H1 (cell line): ENCODE measurements at regions not wholly inside any gene's neighbourhood (a gene's known extent, or its start where the extent isn't known, plus 50 kb on each side); places are given as distances from the start of the nearest gene placed in this dataset.

ENCODE experiments used
- CTCF ChIA-PET: fragments of 300-600 bp; sonication (Branson Sonifier 250); formaldehyde crosslinking; loops from one replicate; lab custom pipeline; 2021; ENCODE audit not compliant: partially characterized antibody; lab: Charles Lee
- POLR2A ChIA-PET: fragments of 300-600 bp; sonication (Branson Sonifier 250); formaldehyde crosslinking; loops from one replicate; lab custom pipeline; 2021; ENCODE audit warnings: inconsistent platforms; ENCODE audit not compliant: partially characterized antibody; lab: Charles Lee
- DNase-seq, 2 experiments: peaks; one replicate each; pipeline versions ENCODE4 v3.0.0 to v3.0.0-alpha.2; 2010 to 2022; ENCODE audit warnings: low spot score in 2 of 2, low read depth in 1 of 2, mixed read lengths in 1 of 2
- FAIRE-seq: peaks from 2 replicates; lab custom pipeline; 2011; peaks lifted over from hg19 to GRCh38; lab: Jason Lieb, UNC
- H2AFZ ChIP-seq: 2 replicates; pipeline ENCODE4 v1.8.1; 2012; ENCODE audit warnings: low read length, inconsistent platforms
- H2AK5ac ChIP-seq: 2 replicates; pipeline ENCODE4 v1.6.1; 2013; ENCODE audit warnings: low read depth, low read length
- H2BK120ac ChIP-seq: replicated peaks from 2 replicates; pipeline ENCODE3; 2013; ENCODE audit warnings: low read depth, low read length, inconsistent platforms
- H2BK12ac ChIP-seq: 2 replicates; pipeline ENCODE4 v1.6.1; 2013; ENCODE audit warnings: low read depth, low read length
- H2BK15ac ChIP-seq: 2 replicates; pipeline ENCODE4 v1.6.1; 2013; ENCODE audit warnings: low read length
- H2BK20ac ChIP-seq: 2 replicates; pipeline ENCODE4 v1.6.1; 2013; ENCODE audit warnings: low read length
- H2BK5ac ChIP-seq: 2 replicates; pipeline ENCODE4 v1.6.1; 2013; ENCODE audit warnings: low read depth, low read length
- H3K14ac ChIP-seq: 2 replicates; pipeline ENCODE4 v1.6.1; 2013; ENCODE audit warnings: inconsistent platforms; ENCODE audit not compliant: insufficient read length
- H3K18ac ChIP-seq: 2 replicates; pipeline ENCODE4 v1.6.1; 2013; ENCODE audit warnings: low read length; ENCODE audit errors: extremely low read depth
- H3K23ac ChIP-seq: 2 replicates; pipeline ENCODE4 v1.6.1; 2013; ENCODE audit warnings: inconsistent platforms; ENCODE audit not compliant: insufficient read length
- H3K23me2 ChIP-seq: 2 replicates; pipeline ENCODE4 v1.6.1; 2013; ENCODE audit warnings: low read depth, low read length
- H3K27ac ChIP-seq: 2 replicates; pipeline ENCODE4 v1.6.1; 2011; ENCODE audit warnings: low read depth, low read length, inconsistent platforms
- H3K27me3 ChIP-seq, 4 experiments: replicated peaks in 1 of 4; 1 replicate in 1 of 4; 2 replicates in 3 of 4; pipeline versions ENCODE4 v1.6.1 to v1.8.1; 2011 to 2013; ENCODE audit warnings: low read length in 3 of 4, mild to moderate bottlenecking in 3 of 4, inconsistent platforms in 2 of 4, mixed read lengths in 2 of 4, moderate library complexity in 1 of 4; ENCODE audit not compliant: control insufficient read depth in 3 of 4, insufficient read depth in 3 of 4; ENCODE audit errors: extremely low read depth in 1 of 4
- H3K36me3 ChIP-seq, 4 experiments: 2 replicates each; pipeline versions ENCODE4 v1.6.1 to v1.8.1; 2011 to 2013; ENCODE audit warnings: mild to moderate bottlenecking in 4 of 4, low read length in 3 of 4, moderate library complexity in 2 of 4, control low read depth in 1 of 4, inconsistent platforms in 1 of 4; ENCODE audit not compliant: insufficient read depth in 4 of 4, control insufficient read depth in 2 of 4
- H3K4ac ChIP-seq: replicated peaks from 2 replicates; pipeline ENCODE3; 2013; ENCODE audit warnings: low read length, low read depth, mixed read lengths, inconsistent platforms; ENCODE audit not compliant: insufficient read length
- H3K4me1 ChIP-seq, 4 experiments: replicated peaks in 1 of 4; 1 replicate in 1 of 4; 2 replicates in 3 of 4; pipeline versions ENCODE4 v1.6.1 to v1.8.1; 2011 to 2013; ENCODE audit warnings: low read length in 3 of 4, inconsistent platforms in 2 of 4, mixed read lengths in 1 of 4; ENCODE audit not compliant: insufficient read depth in 4 of 4, control insufficient read depth in 3 of 4
- H3K4me2 ChIP-seq, 2 experiments: 2 replicates each; pipeline versions ENCODE4 v1.6.1 to v1.8.1; 2011 to 2013; ENCODE audit warnings: low read depth in 2 of 2, low read length in 2 of 2, control low read depth in 1 of 2, inconsistent platforms in 1 of 2, mild to moderate bottlenecking in 1 of 2; ENCODE audit not compliant: insufficient read depth in 1 of 2
- H3K4me3 ChIP-seq, 4 experiments: fragments of 200-600, 300-600 bp in 1 of 4; sonication (generic), shearing (Covaris generic), sonication (Bioruptor Twin) in 1 of 4; 2 replicates each; pipeline versions ENCODE4 v1.5.1 to v1.8.1; 2011 to 2016; ENCODE audit warnings: low read length in 4 of 4, low read depth in 3 of 4, control low read depth in 2 of 4, inconsistent platforms in 2 of 4, mild to moderate bottlenecking in 2 of 4, mixed read lengths in 1 of 4, moderate library complexity in 1 of 4; ENCODE audit not compliant: insufficient read depth in 2 of 4; ENCODE audit errors: extremely low read depth in 1 of 4
- H3K56ac ChIP-seq: replicated peaks from 2 replicates; pipeline ENCODE3; 2013; ENCODE audit warnings: low read depth, mild to moderate bottlenecking, mixed read lengths, low read length, inconsistent platforms; ENCODE audit not compliant: insufficient read length
- H3K79me1 ChIP-seq: 2 replicates; pipeline ENCODE4 v1.6.1; 2013; ENCODE audit warnings: low read depth, low read length, control low read depth
- H3K79me2 ChIP-seq, 2 experiments: 2 replicates each; pipeline versions ENCODE4 v1.6.1 to v1.8.1; 2012 to 2013; ENCODE audit warnings: low read length in 2 of 2, mild to moderate bottlenecking in 2 of 2, inconsistent platforms in 1 of 2; ENCODE audit not compliant: insufficient read depth in 2 of 2, control insufficient read depth in 1 of 2
- H3K9ac ChIP-seq, 4 experiments: replicated peaks in 1 of 4; 1 replicate in 1 of 4; 2 replicates in 3 of 4; pipeline versions ENCODE4 v1.6.1 to v1.8.1; 2011 to 2013; ENCODE audit warnings: low read depth in 3 of 4, low read length in 3 of 4, control low read depth in 2 of 4, mild to moderate bottlenecking in 2 of 4, moderate library complexity in 2 of 4, inconsistent platforms in 1 of 4; ENCODE audit errors: extremely low read depth in 1 of 4
- H3K9me3 ChIP-seq, 2 experiments: 2 replicates each; pipeline versions ENCODE4 v1.6.1 to v1.8.1; 2012 to 2013; ENCODE audit warnings: mild to moderate bottlenecking in 2 of 2, moderate library complexity in 2 of 2, control low read depth in 1 of 2, inconsistent platforms in 1 of 2, low read depth in 1 of 2, low read length in 1 of 2, mixed read lengths in 1 of 2; ENCODE audit not compliant: insufficient read depth in 2 of 2
- H4K20me1 ChIP-seq, 2 experiments: replicated peaks in 1 of 2; 2 replicates each; pipeline versions ENCODE3 to v1.8.1; 2011 to 2013; ENCODE audit warnings: inconsistent platforms in 2 of 2, low read length in 2 of 2, mild to moderate bottlenecking in 1 of 2; ENCODE audit not compliant: insufficient read depth in 2 of 2, control insufficient read depth in 1 of 2
- H4K5ac ChIP-seq: 2 replicates; pipeline ENCODE4 v1.6.1; 2013; ENCODE audit warnings: low read length, low read depth, mixed read lengths, inconsistent platforms; ENCODE audit not compliant: insufficient read length
- H4K8ac ChIP-seq: 2 replicates; pipeline ENCODE4 v1.8.0; 2013; ENCODE audit warnings: mild to moderate bottlenecking, moderate library complexity, low read length, inconsistent platforms; ENCODE audit not compliant: insufficient read depth; ENCODE audit errors: extremely low read depth
- H4K91ac ChIP-seq: replicated peaks from 2 replicates; pipeline ENCODE3; 2013; ENCODE audit warnings: low read length, mixed read lengths, inconsistent platforms; ENCODE audit not compliant: insufficient read length
- ASH2L ChIP-seq: fragments of 200-600, 300-600 bp; sonication (generic); IDR thresholded peaks from one replicate; pipeline ENCODE4 v1.7.1; 2017; ENCODE audit warnings: low read length
- CHD2 ChIP-seq: IDR thresholded peaks from 2 replicates; pipeline ENCODE4 v1.6.1; 2012; ENCODE audit warnings: low read length, improper control_type of control experiment
- CREB1 ChIP-seq: IDR thresholded peaks from 2 replicates; pipeline ENCODE4 v1.6.1; 2012; ENCODE audit warnings: inconsistent platforms
- CTCF ChIP-seq, 3 experiments: IDR thresholded peaks; 1 replicate in 2 of 3; 2 replicates in 1 of 3; pipeline versions ENCODE4 v1.5.1 to v1.6.1; 2011; ENCODE audit warnings: low read length in 3 of 3, mild to moderate bottlenecking in 3 of 3, inconsistent platforms in 2 of 3, low read depth in 1 of 3, moderate library complexity in 1 of 3; ENCODE audit not compliant: insufficient read depth in 1 of 3; ENCODE audit errors: control extremely low read depth in 1 of 3
- EGR1 ChIP-seq: IDR thresholded peaks from 2 replicates; pipeline ENCODE4 v1.6.1; 2011; ENCODE audit warnings: low read depth, low read length, borderline replicate concordance
- EP300 ChIP-seq, 2 experiments: IDR thresholded peaks; 1 replicate in 1 of 2; 2 replicates in 1 of 2; pipeline ENCODE4 v1.6.1; 2011 to 2012; ENCODE audit warnings: low read depth in 2 of 2, low read length in 2 of 2, mild to moderate bottlenecking in 2 of 2, borderline replicate concordance in 1 of 2, inconsistent platforms in 1 of 2, moderate library complexity in 1 of 2
- JUND ChIP-seq: IDR thresholded peaks from 2 replicates; pipeline ENCODE4 v1.6.1; 2011; ENCODE audit warnings: mild to moderate bottlenecking, improper control_type of control experiment, low read length
- NRF1 ChIP-seq: IDR thresholded peaks from 2 replicates; pipeline ENCODE4 v1.6.1; 2011; ENCODE audit warnings: mild to moderate bottlenecking, low read depth, low read length, improper control_type of control experiment
- SP1 ChIP-seq: IDR thresholded peaks from 2 replicates; pipeline ENCODE4 v1.6.1; 2011; ENCODE audit warnings: low read depth, low read length
- TAF1 ChIP-seq: IDR thresholded peaks from 2 replicates; pipeline ENCODE4 v1.6.1; 2011; ENCODE audit warnings: mild to moderate bottlenecking, low read depth, low read length
- TBP ChIP-seq: IDR thresholded peaks from 2 replicates; pipeline ENCODE4 v1.6.1; 2011; ENCODE audit warnings: low read depth, low read length, improper control_type of control experiment
- USF2 ChIP-seq: IDR thresholded peaks from 2 replicates; pipeline ENCODE4 v1.6.1; 2011; ENCODE audit warnings: low read length, improper control_type of control experiment
- WGBS, 2 experiments: shearing (Covaris generic) in 1 of 2; methylation state at CpG; one replicate each; pipeline versions ENCODE4 v1.1.6 to v1.1.7; 2013 to 2015; ENCODE audit warnings: low lambda C conversion rate in 2 of 2, mixed read lengths in 2 of 2, inconsistent platforms in 1 of 2, low coverage in 1 of 2, missing lambda C conversion rate in 1 of 2; ENCODE audit not compliant: insufficient replicate concordance in 2 of 2, insufficient coverage in 1 of 2, insufficient read length in 1 of 2; ENCODE audit errors: extremely low coverage in 1 of 2, missing lambda C conversion rate in 1 of 2; 5-methylcytosine and 5-hydroxymethylcytosine counted together

- Histone ChIP-seq H2BK12ac (peak overlapping the region; percentile 27; the same call in 1 of the 2 replicates), H3K4ac (no peak overlapping the region), H3K56ac (no peak overlapping the region), H3K4me3 (no peak overlapping the region), H3K4me2 (no peak overlapping the region), H3K9ac (no peak overlapping the region), H3K9me3 (no peaks in the 10 kb centered on the region), H3K27me3 (no peaks in the 10 kb centered on the region), H3K18ac (no peak overlapping the region), H4K8ac (no peak overlapping the region; the same call in 1 of the 2 replicates), H3K79me2 (no peaks in the 10 kb centered on the region), H4K5ac (no peak overlapping the region), H2BK20ac (peak overlapping the region; percentile 61; the same call in 1 of the 2 replicates), H2BK15ac (peak overlapping the region; percentile 29; the same call in 1 of the 2 replicates), H3K23me2 (peaks cover 4% of the 10 kb centered on the region; the same call in 1 of the 2 replicates), H2BK120ac (no peak overlapping the region), H3K36me3 (no peaks in the 10 kb centered on the region), H3K79me1 (no peaks in the 10 kb centered on the region), H3K14ac (no peak overlapping the region), H2AK5ac (no peak overlapping the region; the same call in 1 of the 2 replicates), H2AFZ (no peak overlapping the region), H3K27ac (no peak overlapping the region), H3K23ac (no peak overlapping the region), H4K20me1 (no peaks in the 10 kb centered on the region), H2BK5ac (no peak overlapping the region), H4K91ac (peak overlapping the region; percentile 44), H3K4me1 (peaks cover 0 to 23% (median 10%) of the 10 kb centered on the region in 4 experiments; a peak in 4 of 7 replicates)
- DNase-seq (no peak), FAIRE-seq (no peak)
- CTCF ChIA-PET, result interaction anchor here (0.7 to 1.0 kb wide), 2 partner anchors 20 to 68 kb away, joined by 3 to 4 read pairs; no protein-coding TSS in a partner anchor
- 86% methylated on average over 13 of the region's 13 CpGs; no CpG with 5 or more reads in 1 of the 2 experiments for WGBS, 2 experiments
- POLR2A ChIA-PET, result no interaction called here
- TF ChIP-seq CREB1 (no peak), JUND (no peak), EP300 (IDR thresholded peaks at IDR 0.05; ENCODE audit: borderline replicate concordance in 1 of 2, low read depth in 2 of 2, low read length in 2 of 2) (no peak), NRF1 (no peak), EGR1 (no peak), USF2 (no peak), CHD2 (no peak), CTCF (IDR thresholded peaks at IDR 0.05; ENCODE audit: control extremely low read depth in 1 of 3, insufficient read depth in 1 of 3, low read depth in 1 of 3, low read length in 3 of 3) (no peak), TAF1 (no peak), ASH2L (no peak), SP1 (no peak), TBP (no peak)
Observed at GRCh38 chr22:49482811-49483210, 344.9 kb downstream of the BRD1 start.
